CD4-positive, alpha-beta memory T cell (primary cell): ENCODE measurements at regions not wholly inside any gene's neighbourhood (a gene's known extent, or its start where the extent isn't known, plus 50 kb on each side); places are given as distances from the start of the nearest gene placed in this dataset.
"Not testable (repeated sequence)": the region's sequence is repeated elsewhere in the genome, so short reads cannot be mapped to it uniquely, and the experiment has no call there.

ENCODE experiments used
- CTCF ChIA-PET: fragments of 350-600 bp; sonication (Branson Sonifier 250); formaldehyde crosslinking; loops from one replicate; lab custom pipeline; 2021; ENCODE audit warnings: inconsistent platforms; ENCODE audit not compliant: partially characterized antibody; lab: Charles Lee
- POLR2A ChIA-PET: fragments of 350-600 bp; sonication (Branson Sonifier 250); formaldehyde crosslinking; loops from one replicate; lab custom pipeline; 2021; ENCODE audit not compliant: partially characterized antibody; lab: Charles Lee
- DNase-seq, 5 donors: peaks; one replicate each; pipeline versions ENCODE4 v3.0.0 to v3.0.0-alpha.2; 2020 to 2022; ENCODE audit warnings: mixed read lengths in 1 of 5
- H3K27ac ChIP-seq: one replicate; pipeline ENCODE4 v1.7.0; 2013; ENCODE audit warnings: low read depth, low read length
- H3K27me3 ChIP-seq: 2 replicates; pipeline ENCODE4 v1.7.0; 2013; ENCODE audit warnings: mild to moderate bottlenecking, low read length, moderate library complexity; ENCODE audit not compliant: insufficient read depth
- H3K36me3 ChIP-seq: 2 replicates; pipeline ENCODE4 v1.7.0; 2013; ENCODE audit warnings: mild to moderate bottlenecking, low read length, moderate library complexity; ENCODE audit not compliant: insufficient read depth
- H3K4me1 ChIP-seq: 2 replicates; pipeline ENCODE4 v1.7.0; 2013; ENCODE audit warnings: mild to moderate bottlenecking, low read length, moderate library complexity; ENCODE audit not compliant: insufficient read depth
- H3K4me3 ChIP-seq, 2 donors: one replicate each; pipeline ENCODE4 v1.7.0; 2013; ENCODE audit warnings: low read length in 2 of 2, mild to moderate bottlenecking in 1 of 2
- H3K9me3 ChIP-seq, 2 donors: one replicate each; pipeline ENCODE4 v1.7.0; 2013; ENCODE audit warnings: low read length in 2 of 2, control low read depth in 1 of 2; ENCODE audit not compliant: control insufficient read depth in 1 of 2
- H3K27ac Mint-ChIP-seq, 7 donors: one replicate each; pipeline ENCODE4 v1.8.0; 2020 to 2021; ENCODE audit warnings: mixed read lengths in 7 of 7, mild to moderate bottlenecking in 6 of 7, inconsistent platforms in 3 of 7, moderate library complexity in 3 of 7
- H3K27me3 Mint-ChIP-seq, 2 donors: one replicate each; pipeline ENCODE4 v1.8.0; 2020 to 2021; ENCODE audit warnings: mixed read lengths in 2 of 2
- H3K36me3 Mint-ChIP-seq, 2 donors: one replicate each; pipeline ENCODE4 v1.8.0; 2020 to 2021; ENCODE audit warnings: mixed read lengths in 2 of 2, inconsistent platforms in 1 of 2, mild to moderate bottlenecking in 1 of 2
- H3K4me1 Mint-ChIP-seq, 4 donors: one replicate each; pipeline ENCODE4 v1.8.0; 2020 to 2021; ENCODE audit warnings: mixed read lengths in 4 of 4, mild to moderate bottlenecking in 1 of 4
- H3K4me3 Mint-ChIP-seq, 8 donors: one replicate each; pipeline ENCODE4 v1.8.0; 2020 to 2021; ENCODE audit warnings: mixed read lengths in 8 of 8, mild to moderate bottlenecking in 7 of 8, moderate library complexity in 6 of 8, inconsistent platforms in 3 of 8
- H3K9me3 Mint-ChIP-seq, 8 donors: one replicate each; pipeline ENCODE4 v1.8.0; 2020 to 2021; ENCODE audit warnings: mixed read lengths in 8 of 8, mild to moderate bottlenecking in 5 of 8, inconsistent platforms in 3 of 8, moderate library complexity in 1 of 8
- intact Hi-C: fragments of 100-400 bp; cut with micrococcal nuclease; formaldehyde crosslinking; loops from one replicate; pipeline ENCODE4 v1.15.1; 2023

- H3K4me1 Mint-ChIP-seq: no peaks in the 10 kb centered on the region
- H3K9me3 Mint-ChIP-seq: no peaks in the 10 kb centered on the region
- no peak overlapping the region for H3K27ac ChIP-seq
- H3K27ac Mint-ChIP-seq: no peak overlapping the region
- peaks cover 0 to 3% of the 10 kb centered on the region in 2 donors for H3K27me3 Mint-ChIP-seq
- H3K4me3 ChIP-seq: no peak overlapping the region
- H3K4me1 ChIP-seq: no peaks in the 10 kb centered on the region
- ChIA-PET POLR2A (no interaction called here), CTCF (no interaction called here)
- H3K27me3 ChIP-seq: no peaks in the 10 kb centered on the region
- intact Hi-C loops: no loop called here
- H3K9me3 ChIP-seq: no peaks in the 10 kb centered on the region
- H3K36me3 Mint-ChIP-seq: no peaks in the 10 kb centered on the region
- no peak for DNase-seq
- no peaks in the 10 kb centered on the region for H3K36me3 ChIP-seq
- H3K4me3 Mint-ChIP-seq: no peak overlapping the region
Measured at GRCh38 chr5:131001507-131001906, 163.5 kb downstream of the HINT1 start.

GRCh38 chr5:131000289-131000688 is 164.8 kb downstream of the HINT1 start:
- peaks cover 0 to 2% of the 10 kb centered on the region in 2 donors for H3K27me3 Mint-ChIP-seq
- no peak overlapping the region for H3K4me3 Mint-ChIP-seq
- no peaks in the 10 kb centered on the region for H3K4me1 ChIP-seq
- no peaks in the 10 kb centered on the region for H3K9me3 Mint-ChIP-seq
- no peaks in the 10 kb centered on the region for H3K9me3 ChIP-seq
- H3K27ac ChIP-seq: no peak overlapping the region
- intact Hi-C loops: no loop called here
- H3K27me3 ChIP-seq: no peaks in the 10 kb centered on the region
- H3K27ac Mint-ChIP-seq: no peak overlapping the region
- no peak for DNase-seq
- H3K4me3 ChIP-seq: no peak overlapping the region
- no peaks in the 10 kb centered on the region for H3K4me1 Mint-ChIP-seq
- H3K36me3 ChIP-seq: no peaks in the 10 kb centered on the region
- ChIA-PET POLR2A (no interaction called here), CTCF (no interaction called here)
- no peaks in the 10 kb centered on the region for H3K36me3 Mint-ChIP-seq

GRCh38 chr5:130996720-130997119 is 168.3 kb downstream of the HINT1 start:
- intact Hi-C loops, H3K36me3 Mint-ChIP-seq, H3K27ac ChIP-seq, H3K4me3 ChIP-seq, H3K27ac Mint-ChIP-seq, H3K9me3 ChIP-seq, POLR2A ChIA-PET, H3K9me3 Mint-ChIP-seq, H3K27me3 Mint-ChIP-seq, H3K27me3 ChIP-seq, H3K4me3 Mint-ChIP-seq, DNase-seq, H3K4me1 Mint-ChIP-seq, H3K4me1 ChIP-seq, H3K36me3 ChIP-seq: not testable (repeated sequence)
- CTCF ChIA-PET: interaction anchor here (0.7 kb wide), 1 partner anchor 833 kb away, joined by 3 read pairs; no protein-coding TSS in a partner anchor

- H3K9me3 Mint-ChIP-seq: peaks cover 0 to 1% (median 0%) of the 10 kb centered on the region in 8 donors
- H3K4me3 ChIP-seq: no peak overlapping the region
- no peaks in the 10 kb centered on the region for H3K36me3 ChIP-seq
- no peaks in the 10 kb centered on the region for H3K27me3 ChIP-seq
- peaks cover 2 to 8% of the 10 kb centered on the region in 2 donors for H3K27me3 Mint-ChIP-seq
- intact Hi-C loops: no loop called here
- H3K4me1 Mint-ChIP-seq: no peaks in the 10 kb centered on the region
- H3K36me3 Mint-ChIP-seq: no peaks in the 10 kb centered on the region
- no peak for DNase-seq
- H3K27ac ChIP-seq: no peak overlapping the region
- H3K4me3 Mint-ChIP-seq: no peak overlapping the region
- H3K27ac Mint-ChIP-seq: no peak overlapping the region
- no peaks in the 10 kb centered on the region for H3K9me3 ChIP-seq
- no peaks in the 10 kb centered on the region for H3K4me1 ChIP-seq
- ChIA-PET POLR2A (no interaction called here), CTCF (interaction anchor here (0.6 kb wide), 1 partner anchor 153 kb away, joined by 3 read pairs; no protein-coding TSS in a partner anchor)
Measured at GRCh38 chr5:130995851-130996250, 169.2 kb downstream of the HINT1 start.

- Mint-ChIP-seq H3K27ac (no peak overlapping the region), H3K4me3 (no peak overlapping the region), H3K27me3 (peaks cover 2 to 6% of the 10 kb centered on the region in 2 donors), H3K4me1 (no peaks in the 10 kb centered on the region), H3K36me3 (no peaks in the 10 kb centered on the region), H3K9me3 (peaks cover 0 to 1% (median 0%) of the 10 kb centered on the region in 8 donors)
- ChIA-PET POLR2A (no interaction called here), CTCF (no interaction called here)
- no peak for DNase-seq
- H3K4me1 ChIP-seq: no peaks in the 10 kb centered on the region
- no peaks in the 10 kb centered on the region for H3K27me3 ChIP-seq
- H3K27ac ChIP-seq: no peak overlapping the region
- H3K36me3 ChIP-seq: no peaks in the 10 kb centered on the region
- no peaks in the 10 kb centered on the region for H3K9me3 ChIP-seq
- H3K4me3 ChIP-seq: no peak overlapping the region
- intact Hi-C loops: no loop called here
Measured at GRCh38 chr5:130995254-130995515, 169.9 kb downstream of the HINT1 start.

- H3K4me1 ChIP-seq: no peaks in the 10 kb centered on the region
- intact Hi-C loops: no loop called here
- H3K27ac ChIP-seq: no peak overlapping the region
- Mint-ChIP-seq H3K4me1 (no peaks in the 10 kb centered on the region), H3K27me3 (peaks cover 4 to 6% of the 10 kb centered on the region in 2 donors), H3K36me3 (no peaks in the 10 kb centered on the region), H3K27ac (no peak overlapping the region), H3K9me3 (peaks cover 0 to 1% (median 0%) of the 10 kb centered on the region in 8 donors), H3K4me3 (no peak overlapping the region)
- no peak overlapping the region for H3K4me3 ChIP-seq
- POLR2A ChIA-PET: no interaction called here
- CTCF ChIA-PET: no interaction called here
- DNase-seq: no peak
- no peaks in the 10 kb centered on the region for H3K9me3 ChIP-seq
- no peaks in the 10 kb centered on the region for H3K27me3 ChIP-seq
- H3K36me3 ChIP-seq: no peaks in the 10 kb centered on the region
Measured at GRCh38 chr5:130994496-130995253, 170.4 kb downstream of the HINT1 start.

GRCh38 chr5:130992621-130993020 is 172.4 kb downstream of the HINT1 start:
- peaks cover 5 to 6% of the 10 kb centered on the region in 2 donors for H3K27me3 Mint-ChIP-seq
- DNase-seq: no peak
- Histone ChIP-seq H3K27ac (no peak overlapping the region), H3K9me3 (no peaks in the 10 kb centered on the region), H3K36me3 (no peaks in the 10 kb centered on the region), H3K4me1 (no peaks in the 10 kb centered on the region), H3K4me3 (no peak overlapping the region), H3K27me3 (no peaks in the 10 kb centered on the region)
- intact Hi-C loops: no loop called here
- peaks cover 0 to 1% (median 0%) of the 10 kb centered on the region in 8 donors for H3K9me3 Mint-ChIP-seq
- ChIA-PET POLR2A (no interaction called here), CTCF (no interaction called here)
- no peaks in the 10 kb centered on the region for H3K4me1 Mint-ChIP-seq
- H3K27ac Mint-ChIP-seq: no peak overlapping the region
- H3K4me3 Mint-ChIP-seq: no peak overlapping the region
- H3K36me3 Mint-ChIP-seq: no peaks in the 10 kb centered on the region
